ENCODE measurements at regions not wholly inside any gene's neighbourhood (a gene's known extent, or its start where the extent isn't known, plus 50 kb on each side); places are given as distances from the start of the nearest gene placed in this dataset.

- no peak for TF ChIP-seq ZNF407 (CRISPR knock-in tag; IDR thresholded peaks at IDR 0.05; ENCODE audit: not compliant biosample characterization)
- TF ChIP-seq ZNF383 (CRISPR knock-in tag; IDR thresholded peaks at IDR 0.05; ENCODE audit: borderline replicate concordance), result no peak
- TF ChIP-seq ZNF451 (CRISPR knock-in tag; IDR thresholded peaks at IDR 0.05), result no peak
- TF ChIP-seq ZBTB1 (CRISPR knock-in tag; IDR thresholded peaks at IDR 0.05; ENCODE audit: borderline replicate concordance), result no peak
- TF ChIP-seq FOXA3 (CRISPR knock-in tag; IDR thresholded peaks at IDR 0.05), result no peak
- no peak for TF ChIP-seq ATF1 (CRISPR knock-in tag; IDR thresholded peaks at IDR 0.05)
These were observed 145.3 kb downstream of the S1PR1 start (continued) for GRCh38 chr1:101382135-101382534.

All from HepG2 (cell line).